ENCODE measurements at regions not wholly inside any gene's neighbourhood (a gene's known extent, or its start where the extent isn't known, plus 50 kb on each side); places are given as distances from the start of the nearest gene placed in this dataset.

DNA sequence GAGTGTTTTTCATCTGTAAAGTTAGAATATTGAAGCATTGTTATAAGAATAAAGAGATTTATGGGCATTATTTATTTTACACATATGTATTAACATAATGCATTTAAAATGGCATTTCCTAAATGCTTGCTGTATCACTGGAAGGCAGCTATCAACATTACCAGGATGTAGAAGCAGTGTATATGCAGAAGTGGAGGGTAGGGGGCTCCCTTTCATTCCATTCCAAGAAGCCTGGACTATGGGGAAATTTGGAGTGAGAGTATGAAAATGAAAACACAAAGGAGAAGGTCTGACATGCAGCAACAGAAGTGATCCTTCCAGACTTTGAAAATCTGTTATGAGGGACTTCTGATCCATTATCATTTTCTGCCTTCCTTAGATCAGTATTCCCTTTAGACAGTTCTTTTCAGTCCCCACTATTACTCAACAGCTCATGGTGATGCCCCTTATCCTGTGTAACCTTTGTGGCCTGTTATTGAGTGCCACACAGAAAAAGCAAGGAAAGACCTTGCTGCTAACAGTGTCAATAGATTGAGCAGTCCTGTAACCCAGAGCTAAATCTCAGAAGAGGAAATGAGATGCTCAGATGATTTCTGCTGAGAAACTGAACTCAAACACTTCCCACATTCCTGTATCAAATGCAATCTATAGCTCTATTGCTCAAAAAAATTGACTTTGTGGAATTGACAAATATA is 216.6 kb downstream of the HNMT start:
- TF ChIP-seq TAF1 (IDR thresholded peaks at IDR 0.05; ENCODE audit: low read depth), result no peak
- no peak for TF ChIP-seq RAD21 (IDR thresholded peaks at IDR 0.05; ENCODE audit: low read depth)
- TF ChIP-seq NFIC (IDR thresholded peaks at IDR 0.05), result no peak
- no peak for TF ChIP-seq YY1 (IDR thresholded peaks at IDR 0.05; ENCODE audit: low read depth)
- no peak for TF ChIP-seq CEBPB (IDR thresholded peaks at IDR 0.05)
- TF ChIP-seq CREB1 (IDR thresholded peaks at IDR 0.05; ENCODE audit: low read depth), result no peak
- TF ChIP-seq USF1 (IDR thresholded peaks at IDR 0.05), result no peak
- TF ChIP-seq, protein P1, sequence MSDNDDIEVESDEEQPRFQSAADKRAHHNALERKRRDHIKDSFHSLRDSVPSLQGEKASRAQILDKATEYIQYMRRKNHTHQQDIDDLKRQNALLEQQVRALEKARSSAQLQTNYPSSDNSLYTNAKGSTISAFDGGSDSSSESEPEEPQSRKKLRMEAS (IDR thresholded peaks at IDR 0.05), result no peak
- no peak for TF ChIP-seq FOXM1 (IDR thresholded peaks at IDR 0.05; ENCODE audit: borderline replicate concordance, low read depth)
- TF ChIP-seq REST (IDR thresholded peaks at IDR 0.05; ENCODE audit: low read depth), result no peak
- no peak for TF ChIP-seq TEAD4 (IDR thresholded peaks at IDR 0.05)
- no peak for TF ChIP-seq EGR1 (IDR thresholded peaks at IDR 0.05)
- TF ChIP-seq EP300 (IDR thresholded peaks at IDR 0.05; ENCODE audit: borderline replicate concordance), result no peak
- no peak for TF ChIP-seq TCF12 (IDR thresholded peaks at IDR 0.05; ENCODE audit: low read depth)

Measured in Ishikawa (cell line).